ENCODE measurements at regions not wholly inside any gene's neighbourhood (a gene's known extent, or its start where the extent isn't known, plus 50 kb on each side); places are given as distances from the start of the nearest gene placed in this dataset.

DNA sequence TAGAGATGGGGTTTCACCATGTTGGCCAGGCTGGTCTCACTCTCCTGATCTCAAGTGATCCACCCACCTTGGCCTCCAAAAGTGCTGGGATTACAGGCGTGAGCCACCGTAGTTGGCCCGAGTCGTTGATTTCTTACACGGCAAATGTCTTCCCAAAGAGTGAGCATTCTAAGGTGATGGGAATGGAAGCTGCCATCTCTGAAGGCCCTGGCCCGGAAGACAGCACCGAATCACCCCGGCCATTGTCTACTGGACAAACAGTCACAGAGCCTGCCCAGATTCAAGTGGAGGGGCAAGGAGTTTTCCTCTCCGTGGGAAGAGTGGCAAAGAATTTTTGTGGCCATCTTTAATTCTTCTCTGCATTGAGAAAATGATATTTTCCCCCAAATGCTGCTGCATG is 92.1 kb upstream of the AJAP1 start:
- no peak for TF ChIP-seq POLR2A (IDR thresholded peaks at IDR 0.05)
- TF ChIP-seq EP300 (IDR thresholded peaks at IDR 0.05) = no peak
- TF ChIP-seq POLR2AphosphoS5 (IDR thresholded peaks at IDR 0.05) = no peak
- TF ChIP-seq, protein P1, sequence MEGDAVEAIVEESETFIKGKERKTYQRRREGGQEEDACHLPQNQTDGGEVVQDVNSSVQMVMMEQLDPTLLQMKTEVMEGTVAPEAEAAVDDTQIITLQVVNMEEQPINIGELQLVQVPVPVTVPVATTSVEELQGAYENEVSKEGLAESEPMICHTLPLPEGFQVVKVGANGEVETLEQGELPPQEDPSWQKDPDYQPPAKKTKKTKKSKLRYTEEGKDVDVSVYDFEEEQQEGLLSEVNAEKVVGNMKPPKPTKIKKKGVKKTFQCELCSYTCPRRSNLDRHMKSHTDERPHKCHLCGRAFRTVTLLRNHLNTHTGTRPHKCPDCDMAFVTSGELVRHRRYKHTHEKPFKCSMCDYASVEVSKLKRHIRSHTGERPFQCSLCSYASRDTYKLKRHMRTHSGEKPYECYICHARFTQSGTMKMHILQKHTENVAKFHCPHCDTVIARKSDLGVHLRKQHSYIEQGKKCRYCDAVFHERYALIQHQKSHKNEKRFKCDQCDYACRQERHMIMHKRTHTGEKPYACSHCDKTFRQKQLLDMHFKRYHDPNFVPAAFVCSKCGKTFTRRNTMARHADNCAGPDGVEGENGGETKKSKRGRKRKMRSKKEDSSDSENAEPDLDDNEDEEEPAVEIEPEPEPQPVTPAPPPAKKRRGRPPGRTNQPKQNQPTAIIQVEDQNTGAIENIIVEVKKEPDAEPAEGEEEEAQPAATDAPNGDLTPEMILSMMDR (IDR thresholded peaks at IDR 0.05) = no peak
- intact Hi-C loops (cut with DNase I; ENCODE audit: low total_unique reads) = no loop called here
- no peak overlapping the region for H3K4me3 ChIP-seq
- no peak for DNase-seq
- H3K4me1 ChIP-seq = no peaks in the 10 kb centered on the region
- H3K27me3 ChIP-seq = peaks cover 0 to 55% (median 0%) of the 10 kb centered on the region in 3 donors
- 88 to 94% (median 93%) methylated on average over 9 of the region's 9 CpGs for WGBS, 5 donors
- H3K27ac ChIP-seq = no peak overlapping the region
- no peaks in the 10 kb centered on the region for H3K9me3 ChIP-seq
- no peaks in the 10 kb centered on the region for H3K36me3 ChIP-seq

DNA sequence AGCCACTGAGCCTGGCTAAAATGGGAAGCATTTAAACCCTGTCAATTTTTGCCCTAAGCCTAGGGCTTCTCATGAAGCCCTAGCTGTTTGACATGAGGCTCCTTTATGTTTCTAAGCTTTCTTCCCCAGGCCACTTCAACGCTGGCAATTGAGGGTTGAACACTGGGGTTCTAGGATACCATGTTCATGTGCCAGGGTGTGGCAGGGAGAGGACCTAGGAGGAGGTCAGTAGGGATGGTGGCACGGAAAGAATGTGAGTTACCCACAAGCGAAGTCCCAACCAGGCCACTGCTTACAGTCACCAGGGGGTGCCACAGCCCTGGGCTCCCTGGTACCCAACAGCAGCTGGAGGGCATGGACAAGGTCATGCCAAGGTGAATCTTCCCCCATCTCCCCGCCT is 90.8 kb upstream of the AJAP1 start:
- TF ChIP-seq, protein P1 (IDR thresholded peaks at IDR 0.05) = no peak
- H3K27me3 ChIP-seq = peaks cover 0 to 63% (median 0%) of the 10 kb centered on the region in 3 donors
- WGBS, 5 donors = 72 to 78% (median 76%) methylated on average over 2 to 4 of the region's 4 CpGs
- DNase-seq = no peak
- no peak overlapping the region for H3K4me3 ChIP-seq
- H3K36me3 ChIP-seq = no peaks in the 10 kb centered on the region
- no peaks in the 10 kb centered on the region for H3K4me1 ChIP-seq
- intact Hi-C loops (cut with DNase I; ENCODE audit: low total_unique reads) = no loop called here
- H3K27ac ChIP-seq = no peak overlapping the region
- no peaks in the 10 kb centered on the region for H3K9me3 ChIP-seq

DNA sequence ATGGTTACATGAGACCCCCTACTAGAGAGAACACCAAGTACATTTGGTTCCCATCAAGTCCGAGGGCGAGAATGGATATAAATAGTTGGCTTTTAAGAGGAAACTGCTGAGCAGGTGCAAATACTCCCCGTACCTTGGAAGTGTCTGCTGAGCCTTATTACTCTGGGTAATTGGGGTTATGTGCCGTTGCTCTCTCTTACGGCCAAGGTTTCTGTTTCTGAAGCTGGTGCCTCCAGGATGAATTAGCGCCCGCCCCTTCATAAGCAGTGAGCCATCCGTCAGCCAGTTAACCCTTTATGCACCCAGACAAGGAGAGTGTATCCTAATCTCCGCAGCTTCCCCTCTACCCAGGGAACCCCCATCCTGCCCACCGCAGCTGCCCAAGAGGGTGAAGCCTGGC is 90.4 kb upstream of the AJAP1 start:
- WGBS, 5 donors = 36 to 43% (median 40%) methylated on average over 10 of the region's 10 CpGs

DNA sequence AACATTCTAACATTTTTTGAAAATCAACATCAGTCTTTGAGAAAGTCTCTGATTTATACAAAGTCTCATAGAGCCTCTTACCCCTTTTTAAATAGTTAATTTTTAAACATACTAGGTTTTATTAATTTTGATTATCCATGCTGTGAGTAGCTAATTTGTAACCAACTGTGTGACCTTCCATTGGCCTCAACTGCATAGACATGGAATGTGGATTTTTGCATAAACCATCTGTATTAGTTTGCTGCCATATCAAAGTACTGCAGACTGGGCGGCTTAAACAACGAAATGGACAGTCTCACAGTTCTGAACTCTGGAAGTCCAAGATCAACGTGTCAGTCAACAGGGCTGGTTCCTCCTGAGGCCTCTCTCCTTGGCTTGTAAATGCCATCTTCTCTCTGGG is 89.2 kb upstream of the AJAP1 start:
- Histone ChIP-seq H3K36me3 (no peaks in the 10 kb centered on the region), H3K4me1 (no peaks in the 10 kb centered on the region), H3K27me3 (peaks cover 0 to 72% (median 0%) of the 10 kb centered on the region in 3 donors), H3K4me3 (no peak overlapping the region), H3K27ac (no peak overlapping the region), H3K9me3 (no peaks in the 10 kb centered on the region)
- DNase-seq = no peak
- TF ChIP-seq EP300 (IDR thresholded peaks at IDR 0.05) = no peak
- TF ChIP-seq, protein P1 (IDR thresholded peaks at IDR 0.05) = no peak
- no peak for TF ChIP-seq POLR2A (IDR thresholded peaks at IDR 0.05)
- no peak for TF ChIP-seq POLR2AphosphoS5 (IDR thresholded peaks at IDR 0.05)
- 67 to 77% (median 73%) methylated on average over 3 of the region's 3 CpGs for WGBS, 5 donors
- intact Hi-C loops (cut with DNase I; ENCODE audit: low total_unique reads) = no loop called here

More for the DNA sequence above, 90.4 kb upstream of the AJAP1 start:
- H3K36me3 ChIP-seq = no peaks in the 10 kb centered on the region
- peak in 1 of 2 donors; percentile 3 for DNase-seq
- H3K27ac ChIP-seq = no peak overlapping the region
- H3K4me1 ChIP-seq = no peaks in the 10 kb centered on the region
- no peak overlapping the region for H3K4me3 ChIP-seq
- peaks cover 0 to 66% (median 0%) of the 10 kb centered on the region in 3 donors for H3K27me3 ChIP-seq
- intact Hi-C loops (cut with DNase I; ENCODE audit: low total_unique reads) = no loop called here
- no peak for TF ChIP-seq POLR2A (IDR thresholded peaks at IDR 0.05)
- no peak for TF ChIP-seq POLR2AphosphoS5 (IDR thresholded peaks at IDR 0.05)
- TF ChIP-seq EP300 (IDR thresholded peaks at IDR 0.05) = no peak
- TF ChIP-seq, protein P1 (IDR thresholded peaks at IDR 0.05) = no peak
- no peaks in the 10 kb centered on the region for H3K9me3 ChIP-seq
